ENCODE measurements at regions not wholly inside any gene's neighbourhood (a gene's known extent, or its start where the extent isn't known, plus 50 kb on each side); places are given as distances from the start of the nearest gene placed in this dataset.

- Mint-ChIP-seq H3K27ac (no peak overlapping the region), H3K4me3 (no peak overlapping the region), H3K4me1 (no peaks in the 10 kb centered on the region), H3K9me3 (no peaks in the 10 kb centered on the region), H3K27me3 (ENCODE audit: insufficient read depth, low read depth, poor library complexity) (no peaks in the 10 kb centered on the region), H3K36me3 (ENCODE audit: low read depth) (no peaks in the 10 kb centered on the region)
- Histone ChIP-seq H3K4me2 (no peak overlapping the region), H3K27me3 (ENCODE audit: insufficient read depth) (no peaks in the 10 kb centered on the region), H3K79me2 (replicated peaks; ENCODE audit: insufficient read depth) (no peaks in the 10 kb centered on the region), H3K27ac (ENCODE audit: low read depth) (no peak overlapping the region), H3K9me2 (ENCODE audit: insufficient read depth) (peaks cover 3% of the 10 kb centered on the region; the same call in 1 of the 2 replicates), H3K4me3 (no peak overlapping the region), H2AFZ (no peak overlapping the region), H3F3A (replicated peaks; ENCODE audit: low read depth) (no peaks in the 10 kb centered on the region), H3K4me1 (ENCODE audit: insufficient read depth) (no peaks in the 10 kb centered on the region), H3K36me3 (ENCODE audit: insufficient read depth) (no peaks in the 10 kb centered on the region), H4K20me1 (replicated peaks; ENCODE audit: insufficient read depth) (no peaks in the 10 kb centered on the region)
- no peak for TF ChIP-seq JUNB (IDR thresholded peaks at IDR 0.05; ENCODE audit: unreplicated experiment)
- DNase-seq (ENCODE audit: low spot score) (no peak), ATAC-seq (no peak)
Measured at GRCh38 chr4:12689457-12689856, 794.7 kb downstream of the RAB28 start.

GRCh38 chr4:12679217-12679616 is 804.9 kb downstream of the RAB28 start:
- Histone ChIP-seq H3K9me2 (ENCODE audit: insufficient read depth) (no peaks in the 10 kb centered on the region), H3K79me2 (replicated peaks; ENCODE audit: insufficient read depth) (no peaks in the 10 kb centered on the region), H3F3A (replicated peaks; ENCODE audit: low read depth) (no peaks in the 10 kb centered on the region), H2AFZ (no peak overlapping the region), H3K4me3 (no peak overlapping the region), H3K36me3 (ENCODE audit: insufficient read depth) (no peaks in the 10 kb centered on the region; the same call in 1 of the 2 replicates), H3K27me3 (ENCODE audit: insufficient read depth) (no peaks in the 10 kb centered on the region), H3K27ac (ENCODE audit: low read depth) (no peak overlapping the region), H3K4me2 (no peak overlapping the region), H3K4me1 (ENCODE audit: insufficient read depth) (no peaks in the 10 kb centered on the region), H4K20me1 (replicated peaks; ENCODE audit: insufficient read depth) (no peaks in the 10 kb centered on the region)
- H3K4me1 Mint-ChIP-seq, result no peaks in the 10 kb centered on the region
- H3K27ac Mint-ChIP-seq, result no peak overlapping the region
- DNase-seq (ENCODE audit: low spot score), result peak; percentile 51
- H3K9me3 Mint-ChIP-seq, result peaks cover 10% of the 10 kb centered on the region
- H3K4me3 Mint-ChIP-seq, result no peak overlapping the region
- H3K27me3 Mint-ChIP-seq (ENCODE audit: insufficient read depth, low read depth, poor library complexity), result peaks cover 4% of the 10 kb centered on the region
- peaks cover 10% of the 10 kb centered on the region; the same call in 2 of the 3 replicates for H3K36me3 Mint-ChIP-seq (ENCODE audit: low read depth)
- peak; percentile 54; the same call in 2 of the 3 replicates for ATAC-seq
- TF ChIP-seq CTCF (conservative IDR thresholded peaks at IDR 0.05; ENCODE audit: low read depth in 2 of 2) (peak; percentile 58 to 67), EZH2phosphoT487 (IDR thresholded peaks at IDR 0.05; ENCODE audit: unreplicated experiment) (no peak)

- Histone ChIP-seq H3K4me3 (no peak overlapping the region), H2AFZ (no peak overlapping the region), H3K4me1 (ENCODE audit: insufficient read depth) (peaks cover 8% of the 10 kb centered on the region; the same call in 1 of the 2 replicates), H3K9me2 (ENCODE audit: insufficient read depth) (0 out of 2 replicates have a peak, but pooled peaks cover 3% of the 10 kb centered on the region), H3K36me3 (ENCODE audit: insufficient read depth) (no peaks in the 10 kb centered on the region; the same call in 1 of the 2 replicates), H4K20me1 (replicated peaks; ENCODE audit: insufficient read depth) (no peaks in the 10 kb centered on the region), H3K27me3 (ENCODE audit: insufficient read depth) (no peaks in the 10 kb centered on the region), H3F3A (replicated peaks; ENCODE audit: low read depth) (no peaks in the 10 kb centered on the region), H3K4me2 (no peak overlapping the region), H3K27ac (ENCODE audit: low read depth) (no peak overlapping the region), H3K79me2 (replicated peaks; ENCODE audit: insufficient read depth) (no peaks in the 10 kb centered on the region)
- Mint-ChIP-seq H3K27ac (no peak overlapping the region), H3K4me1 (no peaks in the 10 kb centered on the region; the same call in 2 of the 3 replicates), H3K9me3 (peaks cover 24% of the 10 kb centered on the region), H3K4me3 (no peak overlapping the region), H3K36me3 (ENCODE audit: low read depth) (peaks cover 14% of the 10 kb centered on the region; the same call in 2 of the 3 replicates), H3K27me3 (ENCODE audit: insufficient read depth, low read depth, poor library complexity) (peaks cover 4% of the 10 kb centered on the region)
- no peak for TF ChIP-seq EZH2phosphoT487 (IDR thresholded peaks at IDR 0.05; ENCODE audit: unreplicated experiment)
- DNase-seq (ENCODE audit: low spot score) (no peak), ATAC-seq (no peak)
Measured at GRCh38 chr4:12674184-12674583, 810.0 kb downstream of the RAB28 start.
